ENCODE measurements at regions not wholly inside any gene's neighbourhood (a gene's known extent, or its start where the extent isn't known, plus 50 kb on each side); places are given as distances from the start of the nearest gene placed in this dataset.

GRCh38 chr7:10672186-10672585 is 301.5 kb upstream of the PHF14 start:
- DNase-seq (ENCODE audit: low read depth) = no peak
- in situ Hi-C loops (cut with HindIII; ENCODE audit: low pct_unique_long_range_greater_than_20kb, low sequenced_read_pairs) = no loop called here

GRCh38 chr7:10677211-10677610 is 296.5 kb upstream of the PHF14 start:
- no peak for DNase-seq (ENCODE audit: low read depth)
- in situ Hi-C loops (cut with HindIII; ENCODE audit: low pct_unique_long_range_greater_than_20kb, low sequenced_read_pairs) = no loop called here

DNA sequence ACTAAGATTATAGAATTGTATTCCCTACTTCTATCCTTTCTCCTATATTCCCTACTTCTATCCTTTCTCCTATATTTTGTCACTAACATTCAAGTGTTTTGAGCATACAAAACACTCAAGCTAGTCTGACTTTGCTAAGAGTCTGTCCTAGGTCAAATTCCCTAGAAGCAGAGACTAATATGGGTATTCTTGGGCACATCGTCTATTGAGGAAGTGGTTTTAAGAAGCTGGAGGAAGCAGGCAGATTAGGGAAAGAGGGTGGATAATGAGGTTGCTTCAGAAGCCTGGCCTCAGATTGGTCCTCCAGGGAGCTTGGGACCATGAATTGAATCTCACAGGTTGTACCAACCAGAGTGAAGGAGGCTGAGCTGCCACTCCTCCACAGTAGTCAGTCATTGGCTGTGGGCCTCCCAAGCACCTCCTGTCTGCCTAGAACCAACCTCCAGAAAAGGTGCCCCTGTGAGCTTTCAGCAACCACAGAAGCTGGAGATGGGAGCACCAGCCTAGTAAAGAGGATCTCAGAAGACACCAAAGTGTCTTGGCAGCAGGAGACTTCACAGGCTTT is 295.9 kb upstream of the PHF14 start:
- in situ Hi-C loops (cut with HindIII; ENCODE audit: low pct_unique_long_range_greater_than_20kb, low sequenced_read_pairs) = no loop called here
- no peak for DNase-seq (ENCODE audit: low read depth)

- no peak for DNase-seq (ENCODE audit: low read depth)
- in situ Hi-C loops (cut with HindIII; ENCODE audit: low pct_unique_long_range_greater_than_20kb, low sequenced_read_pairs) = no loop called here
Measured at GRCh38 chr7:10684606-10685005, 289.1 kb upstream of the PHF14 start.

GRCh38 chr7:10685040-10685439 is 288.6 kb upstream of the PHF14 start:
- in situ Hi-C loops (cut with HindIII; ENCODE audit: low pct_unique_long_range_greater_than_20kb, low sequenced_read_pairs) = no loop called here
- DNase-seq (ENCODE audit: low read depth) = no peak

DNA sequence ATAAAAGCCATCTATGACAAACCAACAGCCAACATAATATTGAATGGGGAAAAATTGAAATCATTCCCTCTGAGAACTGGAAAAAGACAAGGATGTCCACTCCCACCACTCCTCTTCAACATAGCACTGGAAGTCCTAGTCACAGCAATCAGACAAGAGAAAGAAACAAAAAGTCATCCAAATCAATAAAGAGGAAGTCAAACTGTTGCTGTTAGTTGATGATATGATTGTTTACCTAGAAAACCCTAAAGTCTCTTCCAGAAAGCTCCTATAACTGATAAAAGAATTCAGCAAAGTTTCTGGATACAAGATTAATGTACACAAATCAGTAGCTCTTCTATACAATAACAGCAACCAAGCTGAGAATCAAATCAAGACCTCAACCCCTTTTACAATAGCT is 285.1 kb upstream of the PHF14 start:
- DNase-seq (ENCODE audit: low read depth) = no peak

GRCh38 chr7:10696064-10696463 is 277.6 kb upstream of the PHF14 start:
- in situ Hi-C loops (cut with HindIII; ENCODE audit: low pct_unique_long_range_greater_than_20kb, low sequenced_read_pairs) = no loop called here
- DNase-seq (ENCODE audit: low read depth) = no peak

More for the DNA sequence above, 285.1 kb upstream of the PHF14 start:
- in situ Hi-C loops (cut with HindIII; ENCODE audit: low pct_unique_long_range_greater_than_20kb, low sequenced_read_pairs) = no loop called here

DNA sequence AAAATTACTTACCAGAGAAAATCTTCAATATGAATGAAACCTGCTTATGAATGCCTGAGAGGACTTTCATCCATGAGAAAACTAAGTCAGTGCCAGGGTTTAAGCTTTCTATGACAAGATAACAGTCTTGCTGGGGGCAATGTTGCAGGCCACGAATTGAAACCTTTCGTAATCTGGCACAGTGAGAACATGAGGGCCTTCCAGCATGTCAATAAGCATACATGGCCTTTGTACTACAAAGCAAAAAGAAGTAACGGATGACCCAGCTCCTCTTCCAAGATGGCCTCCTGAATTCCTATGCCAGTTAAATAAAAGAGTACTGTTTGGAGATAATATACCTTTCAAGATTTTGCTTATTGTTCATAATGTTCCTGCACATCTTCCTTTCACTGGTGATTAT is 270.6 kb upstream of the PHF14 start:
- DNase-seq (ENCODE audit: low read depth) = no peak
- in situ Hi-C loops (cut with HindIII; ENCODE audit: low pct_unique_long_range_greater_than_20kb, low sequenced_read_pairs) = no loop called here

DNA sequence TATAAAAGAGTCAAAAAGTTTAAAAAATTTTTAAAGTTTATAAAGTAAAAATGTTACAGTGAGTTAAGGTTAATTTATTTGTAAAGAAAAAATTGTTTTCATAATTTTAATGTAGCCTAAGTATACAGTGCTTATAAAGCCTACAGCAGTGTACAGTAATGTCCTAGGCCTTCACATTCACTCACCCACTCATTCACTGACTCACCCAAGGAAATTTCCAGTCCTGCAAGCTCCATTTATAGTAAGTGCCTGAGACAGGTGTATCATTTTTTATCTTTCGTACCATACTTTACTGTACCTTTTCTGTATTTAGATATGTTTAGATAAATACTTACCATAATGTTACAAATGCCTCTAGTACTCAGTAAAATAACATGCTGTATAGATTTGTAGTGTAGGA is 269.7 kb upstream of the PHF14 start:
- no peak for DNase-seq (ENCODE audit: low read depth)
- in situ Hi-C loops (cut with HindIII; ENCODE audit: low pct_unique_long_range_greater_than_20kb, low sequenced_read_pairs) = no loop called here

DNA sequence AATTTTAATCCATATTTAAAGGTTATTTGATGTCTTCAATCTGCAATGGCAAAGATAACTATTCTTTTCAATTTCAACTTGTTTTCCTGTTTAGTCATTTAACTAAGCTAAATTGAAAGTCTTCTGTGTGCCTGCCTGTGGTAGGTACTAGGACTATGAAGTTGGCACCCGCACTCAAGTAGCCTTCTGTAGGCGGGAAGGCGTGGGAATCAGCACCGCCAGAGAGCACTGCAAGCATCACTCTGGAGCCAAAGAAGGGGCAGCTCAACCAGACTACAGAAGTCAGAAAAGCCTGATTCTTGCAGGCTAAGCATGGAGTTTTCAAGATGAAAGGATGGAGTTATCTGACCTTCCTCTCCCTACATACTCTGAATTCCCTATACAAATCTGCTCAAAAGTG is 269.0 kb upstream of the PHF14 start:
- in situ Hi-C loops (cut with HindIII; ENCODE audit: low pct_unique_long_range_greater_than_20kb, low sequenced_read_pairs) = no loop called here
- DNase-seq (ENCODE audit: low read depth) = no peak

GRCh38 chr7:10706875-10707493 is 266.7 kb upstream of the PHF14 start:
- in situ Hi-C loops (cut with HindIII; ENCODE audit: low pct_unique_long_range_greater_than_20kb, low sequenced_read_pairs) = no loop called here
- no peak for DNase-seq (ENCODE audit: low read depth)

DNA sequence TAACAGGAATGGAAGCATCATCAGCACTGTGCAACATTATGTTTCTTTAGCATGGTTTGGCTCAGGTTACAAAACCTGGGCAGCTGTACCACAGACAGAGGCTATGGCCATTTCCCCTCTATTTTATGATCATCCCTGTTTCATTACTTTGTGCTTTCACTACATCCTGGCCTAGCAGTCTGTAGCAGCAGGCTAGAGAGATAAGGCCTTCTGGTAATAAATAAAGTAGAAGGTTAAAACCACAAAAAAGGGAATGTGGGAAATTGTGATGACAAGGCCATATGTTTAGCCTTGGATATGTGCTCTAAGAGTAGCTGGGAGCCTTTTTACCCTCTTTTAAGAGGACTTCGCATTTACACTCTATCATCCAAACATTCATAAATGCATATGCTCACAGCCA is 266.2 kb upstream of the PHF14 start:
- in situ Hi-C loops (cut with HindIII; ENCODE audit: low pct_unique_long_range_greater_than_20kb, low sequenced_read_pairs) = no loop called here
- DNase-seq (ENCODE audit: low read depth) = no peak

DNA sequence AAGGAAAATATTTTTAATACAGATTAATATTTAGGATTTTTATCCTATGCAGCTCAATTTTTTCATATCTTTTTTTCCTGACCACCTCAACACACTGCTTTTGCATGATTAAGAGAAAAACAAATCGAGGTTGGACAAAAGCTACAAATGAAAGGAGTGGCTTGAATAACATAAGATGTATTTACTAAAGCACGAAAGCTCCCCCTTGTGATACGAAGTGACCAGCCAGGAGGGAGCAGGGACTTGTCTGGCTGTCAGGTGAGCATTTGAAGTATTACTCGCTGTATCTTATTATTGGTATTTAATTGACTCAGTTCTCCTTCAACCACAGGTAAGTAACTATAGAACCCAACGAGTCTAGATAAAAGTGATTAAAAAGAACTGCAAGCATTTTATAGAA is 265.2 kb upstream of the PHF14 start:
- DNase-seq (ENCODE audit: low read depth) = no peak
- in situ Hi-C loops (cut with HindIII; ENCODE audit: low pct_unique_long_range_greater_than_20kb, low sequenced_read_pairs) = no loop called here

DNA sequence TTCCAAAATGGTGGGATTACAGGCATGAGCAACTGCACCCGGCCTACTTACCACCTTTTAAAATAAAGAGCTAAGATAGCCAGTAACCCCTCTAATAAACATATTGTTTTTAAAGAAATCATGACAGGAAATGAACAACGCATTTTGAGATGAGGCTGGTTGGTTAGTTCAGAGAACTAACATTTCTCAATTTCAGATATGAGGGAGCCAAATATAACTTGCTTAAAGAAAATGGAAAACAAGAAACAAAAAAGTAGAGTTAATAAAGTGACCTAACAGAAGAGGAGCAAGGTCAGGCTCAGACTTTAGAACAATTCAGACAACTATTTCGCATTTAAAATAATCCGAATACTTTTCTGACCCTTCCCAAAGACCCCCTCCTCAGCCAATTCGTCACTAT is 254.9 kb upstream of the PHF14 start:
- in situ Hi-C loops (cut with HindIII; ENCODE audit: low pct_unique_long_range_greater_than_20kb, low sequenced_read_pairs) = no loop called here
- no peak for DNase-seq (ENCODE audit: low read depth)

- no peak for DNase-seq (ENCODE audit: low read depth)
- in situ Hi-C loops (cut with HindIII; ENCODE audit: low pct_unique_long_range_greater_than_20kb, low sequenced_read_pairs) = no loop called here
Measured at GRCh38 chr7:10720042-10720441, 253.6 kb upstream of the PHF14 start.

GRCh38 chr7:10721289-10721688 is 252.4 kb upstream of the PHF14 start:
- in situ Hi-C loops (cut with HindIII; ENCODE audit: low pct_unique_long_range_greater_than_20kb, low sequenced_read_pairs) = no loop called here

DNA sequence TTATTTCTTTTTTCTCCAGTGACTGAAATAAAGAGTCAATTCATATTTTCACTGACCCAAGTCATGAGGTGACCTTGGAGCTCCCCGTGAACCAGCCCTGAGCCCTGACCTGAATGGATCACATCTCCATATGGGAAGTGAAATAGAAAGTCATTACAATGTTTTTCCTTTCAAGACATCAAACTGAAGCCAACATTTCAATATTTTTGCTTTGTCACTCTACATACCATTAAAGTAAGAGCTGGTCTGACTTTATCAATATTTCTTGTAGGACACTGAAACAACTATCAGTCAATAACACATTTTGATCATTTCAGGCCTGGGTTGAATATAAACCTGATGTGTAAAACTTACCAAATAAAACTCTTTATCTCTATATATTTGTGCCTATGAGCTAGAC is 249.8 kb upstream of the PHF14 start:
- DNase-seq (ENCODE audit: low read depth) = no peak
- in situ Hi-C loops (cut with HindIII; ENCODE audit: low pct_unique_long_range_greater_than_20kb, low sequenced_read_pairs) = no loop called here

More at GRCh38 chr7:10721289-10721688, 252.4 kb upstream of the PHF14 start:
- DNase-seq (ENCODE audit: low read depth) = no peak

DNA sequence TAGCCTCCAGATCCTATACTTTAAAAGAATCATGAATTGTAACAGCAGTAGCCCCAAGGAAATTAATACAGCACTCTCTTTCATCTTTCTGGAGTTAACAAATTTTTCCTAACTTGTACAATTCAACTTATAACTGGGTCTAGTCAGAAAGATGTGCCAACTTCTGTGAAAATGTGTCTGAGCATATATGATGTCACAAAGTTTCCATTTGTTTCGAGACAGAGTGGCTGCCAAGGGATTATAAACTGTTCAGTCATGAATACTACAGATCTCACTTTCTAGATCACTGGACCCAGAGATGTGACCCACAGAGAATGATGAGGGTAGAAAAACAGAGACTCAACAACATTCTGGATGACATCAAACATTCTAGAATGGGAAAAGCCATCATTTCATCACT is 249.2 kb upstream of the PHF14 start:
- DNase-seq (ENCODE audit: low read depth) = no peak
- in situ Hi-C loops (cut with HindIII; ENCODE audit: low pct_unique_long_range_greater_than_20kb, low sequenced_read_pairs) = no loop called here

- in situ Hi-C loops (cut with HindIII; ENCODE audit: low pct_unique_long_range_greater_than_20kb, low sequenced_read_pairs) = no loop called here
- no peak for DNase-seq (ENCODE audit: low read depth)
Measured at GRCh38 chr7:10727636-10728035, 246.0 kb upstream of the PHF14 start.

GRCh38 chr7:10731253-10731773 is 242.4 kb upstream of the PHF14 start:
- DNase-seq (ENCODE audit: low read depth) = no peak
- in situ Hi-C loops (cut with HindIII; ENCODE audit: low pct_unique_long_range_greater_than_20kb, low sequenced_read_pairs) = no loop called here

All from Caki2 (cell line).